ENCODE measurements at regions not wholly inside any gene's neighbourhood (a gene's known extent, or its start where the extent isn't known, plus 50 kb on each side); places are given as distances from the start of the nearest gene placed in this dataset.

DNA sequence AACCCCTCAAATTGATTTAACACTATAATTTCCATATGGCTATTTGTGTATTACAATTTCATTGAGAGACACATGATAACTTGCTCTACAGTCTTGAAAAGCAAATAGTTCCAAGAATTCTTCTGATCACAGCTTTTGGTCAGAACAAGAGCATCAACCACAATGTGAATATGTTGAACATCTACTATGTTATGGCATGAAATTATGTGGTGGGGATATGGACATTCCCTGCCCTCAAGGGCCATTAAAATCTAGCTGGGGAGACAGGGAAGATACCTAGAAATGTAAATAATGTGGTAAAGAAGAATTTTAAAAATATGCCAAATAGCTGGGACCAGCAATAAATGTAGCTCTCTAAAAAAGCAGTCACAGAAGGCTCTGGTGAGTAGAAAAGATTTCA, 262.2 kb downstream of the FZD1 start:
- no peak for DNase-seq (ENCODE audit: low read depth)

GRCh38 chr7:91527460-91527859, 263.2 kb downstream of the FZD1 start:
- no peak for DNase-seq (ENCODE audit: low read depth)

- no peak for DNase-seq (ENCODE audit: low read depth)
Measured at GRCh38 chr7:91533996-91534395, 269.8 kb downstream of the FZD1 start.

- DNase-seq (ENCODE audit: low read depth), result no peak
Measured at GRCh38 chr7:91537260-91538152, 273.3 kb downstream of the FZD1 start.

DNA sequence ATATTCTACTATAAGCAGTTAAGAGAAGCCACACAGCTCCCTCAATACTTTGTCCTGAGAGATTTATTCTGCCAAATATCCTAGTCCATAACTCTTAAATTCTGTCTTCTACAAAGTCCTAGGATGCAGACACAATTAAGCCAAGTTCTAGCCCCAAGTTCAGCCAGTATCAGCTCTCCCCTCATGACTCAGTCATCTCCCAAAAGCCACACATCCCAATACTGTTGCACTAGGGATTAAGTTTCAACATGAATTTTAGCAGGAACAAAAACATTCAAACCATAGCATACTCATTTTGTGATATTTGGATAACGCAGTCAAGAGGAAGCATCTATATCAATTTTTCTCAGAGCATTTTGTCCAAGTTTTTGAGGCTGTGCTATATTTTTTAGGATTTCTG, 277.4 kb downstream of the FZD1 start:
- DNase-seq (ENCODE audit: low read depth), result no peak

- no peak for DNase-seq (ENCODE audit: low read depth)
Measured at GRCh38 chr7:91543646-91544045, 279.4 kb downstream of the FZD1 start.

- no peak for DNase-seq (ENCODE audit: low read depth)
Measured at GRCh38 chr7:91549878-91550277, 285.6 kb downstream of the FZD1 start.

- no peak for DNase-seq (ENCODE audit: low read depth)
Measured at GRCh38 chr7:91550931-91551330, 286.7 kb downstream of the FZD1 start.

- no peak for DNase-seq (ENCODE audit: low read depth)
Measured at GRCh38 chr7:91551377-91552175, 287.3 kb downstream of the FZD1 start.

DNA sequence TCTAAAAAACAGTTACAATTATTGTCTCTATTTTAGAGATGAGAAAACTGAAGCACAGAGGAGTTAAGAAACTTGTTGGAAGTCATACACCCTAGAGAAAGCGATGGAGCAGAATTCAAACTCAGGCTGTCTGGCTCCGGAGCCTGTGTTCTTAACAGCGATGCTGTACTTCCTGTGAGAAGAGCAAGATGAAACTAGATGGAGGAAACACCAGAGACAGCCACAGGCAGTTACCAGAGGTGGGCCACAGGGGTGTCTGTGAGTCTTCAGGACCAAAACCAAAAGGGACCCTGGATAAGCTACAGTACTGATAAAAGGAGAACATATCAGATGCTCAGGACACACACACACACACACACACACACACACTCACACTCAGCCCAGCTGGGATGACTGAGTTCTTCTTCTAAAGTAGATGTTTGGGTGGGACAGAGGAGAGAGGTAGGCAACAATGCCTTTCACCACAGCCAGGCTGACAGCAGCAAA, 289.2 kb downstream of the FZD1 start:
- DNase-seq (ENCODE audit: low read depth), result no peak

GRCh38 chr7:91554883-91555282, 290.6 kb downstream of the FZD1 start:
- no peak for DNase-seq (ENCODE audit: low read depth)

DNA sequence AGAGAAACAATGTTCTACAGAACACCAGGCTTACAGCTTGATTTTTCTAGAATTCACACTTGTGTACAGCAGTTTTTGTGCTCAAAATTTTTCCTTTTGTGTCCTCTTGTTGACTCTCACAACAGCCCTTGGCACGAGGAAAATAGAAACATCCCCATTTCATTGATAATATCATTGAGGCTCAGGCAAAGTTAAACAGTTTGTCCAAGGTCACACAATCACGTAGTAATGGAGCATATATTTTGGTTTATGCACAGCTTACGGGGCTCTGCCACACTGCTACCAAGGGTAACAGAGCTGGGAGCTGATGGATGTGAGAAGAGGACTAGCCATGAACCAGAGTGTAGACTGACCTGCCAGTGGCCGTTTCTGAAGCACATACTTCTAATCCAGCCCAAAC, 292.0 kb downstream of the FZD1 start:
- DNase-seq (ENCODE audit: low read depth), result no peak

GRCh38 chr7:91556956-91557650, 292.9 kb downstream of the FZD1 start:
- no peak for DNase-seq (ENCODE audit: low read depth)

GRCh38 chr7:91557789-91558404, 293.7 kb downstream of the FZD1 start:
- peak; percentile 71 for DNase-seq (ENCODE audit: low read depth)

- DNase-seq (ENCODE audit: low read depth), result no peak
Measured at GRCh38 chr7:91559947-91560346, 295.7 kb downstream of the FZD1 start.

- DNase-seq (ENCODE audit: low read depth), result no peak
Measured at GRCh38 chr7:91564101-91564500, 299.9 kb downstream of the FZD1 start.

DNA sequence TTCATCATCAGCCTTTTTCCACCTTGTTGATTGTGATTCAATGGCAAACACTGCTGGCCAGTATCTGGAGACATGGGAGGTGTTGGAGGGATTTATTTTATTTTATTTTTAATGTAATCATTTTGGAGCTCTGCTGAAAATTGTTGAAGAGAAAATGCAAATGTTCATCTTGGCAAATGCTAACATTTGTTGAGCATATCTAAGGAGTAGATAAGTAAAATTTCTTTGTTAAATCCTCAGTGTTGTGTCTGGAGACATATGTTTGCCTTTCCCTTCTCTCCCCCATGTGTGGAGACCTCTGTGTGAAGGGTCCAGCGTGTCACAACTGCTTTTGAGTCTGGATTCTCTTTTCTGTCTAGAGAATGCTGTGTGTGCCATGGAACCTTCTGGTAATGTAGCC, 300.3 kb downstream of the FZD1 start:
- no peak for DNase-seq (ENCODE audit: low read depth)

GRCh38 chr7:91565499-91566401, 301.5 kb downstream of the FZD1 start:
- DNase-seq (ENCODE audit: low read depth), result peak; percentile 9

DNA sequence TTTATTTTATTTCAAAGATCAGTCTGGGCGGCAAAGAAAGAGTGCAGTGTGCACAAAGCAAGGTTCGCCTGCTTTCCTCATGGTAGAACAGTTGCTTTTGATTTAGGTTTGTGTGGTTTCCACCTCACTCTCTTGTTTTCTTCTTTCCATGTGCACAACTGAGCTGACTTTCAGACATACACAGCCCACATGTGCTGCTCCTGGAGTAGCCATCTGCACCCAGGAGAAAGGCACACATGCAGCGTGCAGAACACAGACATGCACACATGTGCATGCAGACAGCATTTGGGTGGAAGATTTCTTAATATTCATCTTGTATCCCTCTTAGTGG, 302.1 kb downstream of the FZD1 start:
- peak; percentile 16 for DNase-seq (ENCODE audit: low read depth)

DNA sequence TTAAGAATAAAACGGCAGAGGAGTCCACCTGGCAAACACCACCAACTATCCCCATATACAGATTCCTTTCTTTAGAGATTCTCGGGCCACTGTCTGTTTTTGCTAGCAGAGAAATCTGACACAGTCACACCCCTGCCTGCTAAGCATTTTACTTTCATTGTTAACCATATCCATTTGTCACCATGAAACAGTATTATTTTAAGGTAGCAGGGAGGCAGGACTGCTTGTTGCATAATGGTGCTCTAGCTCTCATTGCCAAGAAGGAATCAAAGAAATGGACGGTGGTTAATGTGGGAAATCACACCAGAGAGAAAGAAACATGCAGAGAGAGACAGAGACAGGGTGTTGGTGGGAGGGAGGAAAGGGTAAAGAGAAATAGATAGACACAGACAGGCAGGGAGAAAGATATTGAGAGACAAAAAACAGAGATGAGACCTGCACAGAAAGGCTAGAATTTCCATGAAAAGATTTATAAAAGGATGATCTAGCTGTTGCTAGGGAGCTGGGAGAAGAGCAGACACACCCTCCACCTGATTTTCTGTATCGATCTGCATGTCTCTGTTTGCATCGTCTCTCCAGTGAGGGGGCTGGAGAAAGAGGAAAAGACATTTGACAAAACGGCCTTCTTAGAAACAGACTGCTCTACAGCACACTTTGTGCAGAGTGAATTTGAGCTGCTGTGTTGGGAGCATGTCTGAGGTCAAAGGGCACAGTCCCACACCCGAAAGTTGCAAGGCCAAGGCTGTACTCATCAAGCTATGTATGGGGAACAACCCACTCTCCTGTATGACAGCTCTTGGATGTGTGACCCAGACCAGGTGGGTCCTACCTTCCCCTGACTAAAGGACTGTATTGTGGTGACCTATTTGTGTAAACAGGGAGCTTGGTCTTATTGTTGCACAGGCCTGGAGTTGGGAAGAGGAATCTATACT, 303.1 kb downstream of the FZD1 start:
- no peak for DNase-seq (ENCODE audit: low read depth)

Data from fibroblast of the conjunctiva (primary cell).